ENCODE measurements at regions not wholly inside any gene's neighbourhood (a gene's known extent, or its start where the extent isn't known, plus 50 kb on each side); places are given as distances from the start of the nearest gene placed in this dataset.

GRCh38 chr13:37201081-37201480 lies 95.6 kb upstream of the CSNK1A1L start:
- Histone ChIP-seq H3K4me3 (ENCODE audit: low read depth, low read length, poor library complexity, severe bottlenecking) (no peak overlapping the region), H3F3A (ENCODE audit: insufficient read depth, low read length) (no peaks in the 10 kb centered on the region), H3K27me3 (ENCODE audit: insufficient read depth, low read length) (no peaks in the 10 kb centered on the region), H2AFZ (ENCODE audit: low read length) (no peak overlapping the region), H3K9me3 (ENCODE audit: low read length) (no peaks in the 10 kb centered on the region), H3K4me1 (ENCODE audit: insufficient read depth, low read length, severe bottlenecking) (no peaks in the 10 kb centered on the region), H3K4me2 (ENCODE audit: low read length) (no peak overlapping the region), H3K9ac (ENCODE audit: low read length) (no peak overlapping the region), H3K36me3 (ENCODE audit: insufficient read depth, low read length) (no peaks in the 10 kb centered on the region), H3K27ac (ENCODE audit: low read depth, low read length, poor library complexity, severe bottlenecking) (no peak overlapping the region), H3K79me2 (ENCODE audit: insufficient read depth, low read length) (no peaks in the 10 kb centered on the region), H4K20me1 (ENCODE audit: insufficient read depth, low read length) (no peaks in the 10 kb centered on the region), H3K9me2 (ENCODE audit: low read depth, low read length) (no peaks in the 10 kb centered on the region)
- TF ChIP-seq CTCF (IDR thresholded peaks at IDR 0.05; ENCODE audit: low read length) (no peak), EZH2 (IDR thresholded peaks at IDR 0.05; ENCODE audit: borderline replicate concordance, low read length) (no peak)

GRCh38 chr13:37198629-37199028 lies 93.2 kb upstream of the CSNK1A1L start:
- Histone ChIP-seq H3K4me3 (ENCODE audit: low read depth, low read length, poor library complexity, severe bottlenecking) (no peak overlapping the region), H3K9me2 (ENCODE audit: low read depth, low read length) (no peaks in the 10 kb centered on the region), H3K27me3 (ENCODE audit: insufficient read depth, low read length) (no peaks in the 10 kb centered on the region), H2AFZ (ENCODE audit: low read length) (no peak overlapping the region), H3K36me3 (ENCODE audit: insufficient read depth, low read length) (no peaks in the 10 kb centered on the region), H3K27ac (ENCODE audit: low read depth, low read length, poor library complexity, severe bottlenecking) (no peak overlapping the region), H4K20me1 (ENCODE audit: insufficient read depth, low read length) (no peaks in the 10 kb centered on the region), H3K9ac (ENCODE audit: low read length) (no peak overlapping the region), H3F3A (ENCODE audit: insufficient read depth, low read length) (no peaks in the 10 kb centered on the region), H3K9me3 (ENCODE audit: low read length) (no peaks in the 10 kb centered on the region), H3K79me2 (ENCODE audit: insufficient read depth, low read length) (no peaks in the 10 kb centered on the region), H3K4me2 (ENCODE audit: low read length) (no peak overlapping the region), H3K4me1 (ENCODE audit: insufficient read depth, low read length, severe bottlenecking) (no peaks in the 10 kb centered on the region)
- TF ChIP-seq EZH2 (IDR thresholded peaks at IDR 0.05; ENCODE audit: borderline replicate concordance, low read length) (no peak), CTCF (IDR thresholded peaks at IDR 0.05; ENCODE audit: low read length) (no peak)

- Histone ChIP-seq H3K4me3 (ENCODE audit: low read depth, low read length, poor library complexity, severe bottlenecking) (no peak overlapping the region), H3K79me2 (ENCODE audit: insufficient read depth, low read length) (no peaks in the 10 kb centered on the region), H2AFZ (ENCODE audit: low read length) (no peak overlapping the region), H3K9ac (ENCODE audit: low read length) (no peak overlapping the region), H3K27ac (ENCODE audit: low read depth, low read length, poor library complexity, severe bottlenecking) (no peak overlapping the region), H4K20me1 (ENCODE audit: insufficient read depth, low read length) (no peaks in the 10 kb centered on the region), H3K4me1 (ENCODE audit: insufficient read depth, low read length, severe bottlenecking) (no peaks in the 10 kb centered on the region), H3F3A (ENCODE audit: insufficient read depth, low read length) (no peaks in the 10 kb centered on the region), H3K9me2 (ENCODE audit: low read depth, low read length) (no peaks in the 10 kb centered on the region), H3K36me3 (ENCODE audit: insufficient read depth, low read length) (no peaks in the 10 kb centered on the region), H3K4me2 (ENCODE audit: low read length) (no peak overlapping the region), H3K27me3 (ENCODE audit: insufficient read depth, low read length) (no peaks in the 10 kb centered on the region), H3K9me3 (ENCODE audit: low read length) (no peaks in the 10 kb centered on the region)
- no peak for TF ChIP-seq CTCF (IDR thresholded peaks at IDR 0.05; ENCODE audit: low read length)
- no peak for TF ChIP-seq EZH2 (IDR thresholded peaks at IDR 0.05; ENCODE audit: borderline replicate concordance, low read length)
Measured at GRCh38 chr13:37195621-37196020, 90.2 kb upstream of the CSNK1A1L start.
